Prostate gland (tissue), 2 donors: ENCODE measurements at regions not wholly inside any gene's neighbourhood (a gene's known extent, or its start where the extent isn't known, plus 50 kb on each side); places are given as distances from the start of the nearest gene placed in this dataset.

Experiments used
- CTCF ChIP-seq, 4 experiments: fragments of 200-600 bp in 2 of 4; fragments of 450-650 bp in 2 of 4; sonication (generic) in 2 of 4; IDR thresholded peaks; 1 replicate in 3 of 4; 2 replicates in 1 of 4; pipeline ENCODE4 v1.5.1; 2016 to 2019; ENCODE audit warnings: antibody characterized with exemption in 4 of 4, mild to moderate bottlenecking in 2 of 4, moderate library complexity in 2 of 4
- POLR2A ChIP-seq: fragments of 450-650 bp; IDR thresholded peaks from one replicate; pipeline ENCODE4 v1.6.1; 2016; ENCODE audit warnings: antibody characterized with exemption, mild to moderate bottlenecking
- POLR2AphosphoS5 ChIP-seq: sonication (generic); formaldehyde crosslinking; IDR thresholded peaks from one replicate; pipeline ENCODE4 v1.6.1; 2017; ENCODE audit warnings: antibody characterized with exemption

- TF ChIP-seq CTCF (IDR thresholded peaks at IDR 0.05): no peak
- TF ChIP-seq POLR2A: no peak
- no peak for TF ChIP-seq POLR2AphosphoS5
Observed at GRCh38 chr2:125160947-125161346, 1135.9 kb downstream of the CNTNAP5 start.
